HG03196 (cell line): ENCODE measurements at regions not wholly inside any gene's neighbourhood (a gene's known extent, or its start where the extent isn't known, plus 50 kb on each side); places are given as distances from the start of the nearest gene placed in this dataset.

ENCODE experiments used
- ATAC-seq: cut with Tn5 transposase; IDR thresholded peaks from one replicate; pipeline ENCODE4 v1.9.1; 2021; ENCODE audit not compliant: unreplicated experiment

- ATAC-seq = no peak
Measured at GRCh38 chr4:108567831-108568230, 52.5 kb upstream of the RPL34 start.

DNA sequence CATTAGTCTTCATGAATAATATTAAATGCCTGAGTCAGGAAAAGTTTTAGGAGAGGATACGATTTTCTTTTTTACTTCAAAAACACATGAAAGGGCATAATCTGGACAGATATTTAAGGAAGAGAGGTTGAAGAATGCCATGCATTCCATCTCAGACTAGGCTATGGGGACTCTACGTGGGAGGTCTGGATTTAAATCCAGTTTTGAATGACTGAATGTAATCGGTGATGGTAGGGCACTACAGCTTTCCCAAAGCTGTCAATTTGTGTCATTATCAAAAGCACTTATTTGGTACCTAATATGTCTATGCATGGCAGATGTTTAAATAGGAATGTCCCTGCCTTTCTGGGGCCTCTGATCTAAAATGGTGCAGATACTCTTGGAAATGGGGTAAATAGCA, 59.3 kb upstream of the RPL34 start:
- no peak for ATAC-seq

- ATAC-seq = no peak
Measured at GRCh38 chr4:108560616-108561015, 59.8 kb upstream of the RPL34 start.

DNA sequence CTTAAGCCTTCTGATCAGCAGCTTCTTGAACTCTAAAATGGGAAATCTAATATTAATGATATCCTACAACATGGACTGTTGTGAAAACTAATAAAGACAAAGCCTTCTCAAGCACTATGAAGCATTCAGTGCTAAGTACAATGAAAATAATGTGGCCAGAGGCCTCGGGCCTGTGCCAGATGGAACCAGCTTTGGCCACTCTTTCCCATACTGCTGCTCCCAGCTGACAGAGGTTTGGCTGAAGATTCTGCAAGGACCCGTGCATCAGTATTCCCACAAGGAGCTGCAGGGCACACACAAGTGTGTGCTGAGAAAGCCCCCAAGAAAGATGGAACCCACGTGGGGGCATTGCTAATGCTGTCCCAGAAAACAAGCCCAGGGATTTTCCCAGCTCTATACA, 60.5 kb upstream of the RPL34 start:
- no peak for ATAC-seq

DNA sequence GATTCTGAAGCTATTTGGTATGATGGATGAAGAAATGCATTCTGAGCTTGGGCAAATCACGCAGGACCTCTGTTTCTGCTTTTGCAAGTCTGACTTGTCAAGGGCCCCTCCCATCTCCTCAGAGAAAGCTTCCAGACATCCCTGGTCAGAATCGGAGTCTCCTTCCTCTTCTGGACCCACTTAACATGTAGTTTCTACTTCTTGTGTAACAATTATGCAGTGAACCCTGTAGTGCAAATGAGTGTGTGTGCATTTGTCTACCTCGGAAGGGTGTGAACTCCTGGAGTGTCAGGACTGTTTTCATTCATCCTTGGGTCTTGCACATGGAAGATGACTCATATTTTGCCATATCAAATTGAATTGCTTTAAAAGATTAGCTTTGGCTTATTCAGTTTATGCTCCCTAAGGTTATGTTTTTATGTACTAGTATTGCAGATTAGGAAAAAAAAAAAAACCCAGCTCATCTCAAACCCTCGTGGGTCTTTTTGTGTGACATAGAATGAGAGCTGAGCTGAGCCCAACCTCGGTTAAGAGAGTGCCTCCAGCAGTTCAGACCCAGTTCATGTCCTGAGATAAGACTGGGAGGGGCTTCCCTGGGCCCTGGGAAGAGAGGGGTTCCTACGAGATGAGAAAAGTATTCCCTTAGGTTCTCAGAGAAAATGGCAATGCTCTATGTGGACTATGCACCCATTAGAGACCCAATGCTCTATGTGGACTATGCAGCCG, 61.1 kb upstream of the RPL34 start:
- no peak for ATAC-seq

DNA sequence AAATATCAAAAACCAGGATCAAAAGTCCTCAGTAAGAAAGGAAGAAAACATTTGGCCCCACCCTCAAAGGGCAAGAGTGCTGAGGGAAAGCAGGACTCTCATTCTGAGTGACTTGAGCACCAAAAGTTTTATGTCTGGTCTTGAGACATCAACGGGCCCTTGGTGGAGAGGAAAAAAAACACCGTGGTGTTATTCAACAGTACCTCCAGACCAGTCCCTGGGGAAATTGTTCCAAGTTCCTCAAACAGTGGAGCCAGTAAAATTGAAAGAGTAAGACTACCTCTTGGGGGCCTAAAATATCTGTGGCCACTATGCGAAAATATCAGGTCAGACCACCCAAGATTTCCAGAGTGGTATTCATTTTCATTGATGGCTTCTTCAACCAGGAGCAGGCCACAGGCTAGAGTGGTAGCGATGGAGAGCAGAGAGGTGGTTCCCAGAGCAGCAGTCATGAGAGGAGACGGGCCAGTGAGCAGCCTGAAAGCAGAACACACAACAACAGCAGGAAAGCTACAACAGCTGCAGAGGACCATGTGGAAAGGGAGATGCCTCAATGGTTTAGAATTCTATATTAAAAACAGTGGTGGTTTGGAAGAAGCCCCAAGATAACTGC, 63.7 kb upstream of the RPL34 start:
- ATAC-seq = no peak

DNA sequence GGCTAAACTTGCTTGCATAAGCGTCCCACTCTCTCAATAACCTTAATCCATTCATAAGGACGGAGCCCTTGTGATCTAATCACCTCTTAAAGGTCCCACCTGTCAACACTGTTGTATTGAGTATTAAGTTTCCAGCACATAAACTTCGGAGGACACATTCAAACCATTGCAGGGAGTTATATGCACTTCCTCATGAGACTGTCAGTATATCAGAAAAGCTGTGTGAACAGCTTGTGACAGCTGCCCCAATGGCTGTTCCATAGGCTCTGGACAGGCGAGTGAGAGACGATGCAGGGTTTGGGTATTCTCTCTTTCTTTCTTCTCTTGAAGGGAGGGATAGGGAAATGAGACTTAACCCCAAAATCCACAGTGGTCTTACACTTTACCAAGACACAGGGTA, 64.2 kb upstream of the RPL34 start:
- no peak for ATAC-seq

DNA sequence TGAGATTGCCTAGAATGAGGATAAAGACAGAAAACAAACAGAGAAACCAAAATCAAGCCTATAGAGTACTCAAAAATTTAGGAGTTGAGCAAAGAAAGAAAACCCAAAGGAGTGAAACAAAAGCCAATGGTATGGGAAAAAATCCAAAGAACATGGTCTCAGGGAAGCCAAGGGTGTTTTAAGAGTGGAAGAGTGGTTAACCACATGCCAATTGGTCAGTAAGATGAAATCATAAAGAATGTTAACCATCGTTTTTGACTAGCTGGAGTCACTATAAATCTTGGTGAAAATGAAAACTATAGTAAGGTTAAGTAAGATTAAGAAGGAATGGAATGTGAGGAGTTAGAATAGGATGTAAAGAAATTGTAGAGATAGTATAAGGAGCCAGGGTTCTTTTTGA, 64.7 kb upstream of the RPL34 start:
- ATAC-seq = no peak

GRCh38 chr4:108547682-108548081, 72.7 kb upstream of the RPL34 start:
- no peak for ATAC-seq

GRCh38 chr4:108546728-108547127, 73.6 kb upstream of the RPL34 start:
- ATAC-seq = no peak

DNA sequence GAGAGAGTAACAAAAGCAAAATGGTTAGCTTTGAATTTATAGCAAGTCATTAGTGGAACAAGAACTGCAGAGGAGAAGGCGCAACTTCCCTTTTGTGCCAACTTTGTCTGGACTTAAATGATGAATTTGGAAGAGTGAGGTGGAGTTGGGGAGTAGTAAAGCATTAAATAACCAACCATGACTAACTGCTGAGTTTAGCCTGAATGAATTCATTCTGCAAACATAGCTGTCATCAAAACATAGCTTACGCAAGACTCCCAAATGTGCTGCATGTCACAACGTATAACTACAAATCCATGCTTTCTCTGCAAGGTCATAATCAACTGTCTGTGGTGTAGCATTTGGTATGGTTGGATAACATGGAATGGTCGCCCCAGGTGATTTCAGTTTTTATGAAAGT, 75.9 kb upstream of the RPL34 start:
- no peak for ATAC-seq

GRCh38 chr4:108543359-108543968, 76.9 kb upstream of the RPL34 start:
- ATAC-seq = no peak

DNA sequence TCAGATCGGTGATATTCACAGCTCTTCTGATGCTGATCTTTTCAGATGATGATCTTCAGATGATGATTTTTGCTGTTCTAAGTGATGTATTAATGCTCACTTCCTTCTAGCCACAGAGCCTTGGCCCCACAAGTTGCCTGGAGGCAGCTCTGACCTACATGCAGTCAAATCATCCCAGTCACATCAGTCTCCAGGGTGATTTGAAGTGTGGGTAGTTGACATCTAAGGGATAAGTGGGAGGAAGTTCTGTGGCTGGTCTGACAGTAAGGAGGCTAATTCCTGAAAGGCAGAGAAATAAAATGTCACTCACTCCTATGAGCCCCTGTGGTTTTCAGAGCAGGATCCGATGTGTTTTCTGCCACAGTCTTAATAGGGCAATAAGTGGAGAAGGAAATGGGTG, 79.8 kb upstream of the RPL34 start:
- ATAC-seq = peak; percentile 73

DNA sequence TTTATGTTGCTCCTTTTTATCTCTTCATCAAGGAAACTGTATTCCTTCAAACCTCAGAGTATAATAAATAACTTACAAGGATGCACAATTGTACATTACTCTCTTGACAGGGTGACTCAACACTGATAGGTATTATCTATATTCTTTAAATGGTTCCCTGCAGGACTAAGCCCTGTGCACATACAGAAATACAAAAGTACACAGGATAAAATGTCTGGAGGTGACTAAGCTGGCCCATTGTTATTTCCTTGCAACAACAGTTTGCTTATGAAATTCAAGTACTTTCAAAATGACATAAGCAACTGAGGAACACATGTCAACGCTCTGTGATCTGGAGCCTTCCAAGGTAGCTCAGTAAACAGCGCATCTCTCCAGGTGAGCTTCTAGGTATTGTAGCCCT, 83.8 kb upstream of the RPL34 start:
- ATAC-seq = no peak

DNA sequence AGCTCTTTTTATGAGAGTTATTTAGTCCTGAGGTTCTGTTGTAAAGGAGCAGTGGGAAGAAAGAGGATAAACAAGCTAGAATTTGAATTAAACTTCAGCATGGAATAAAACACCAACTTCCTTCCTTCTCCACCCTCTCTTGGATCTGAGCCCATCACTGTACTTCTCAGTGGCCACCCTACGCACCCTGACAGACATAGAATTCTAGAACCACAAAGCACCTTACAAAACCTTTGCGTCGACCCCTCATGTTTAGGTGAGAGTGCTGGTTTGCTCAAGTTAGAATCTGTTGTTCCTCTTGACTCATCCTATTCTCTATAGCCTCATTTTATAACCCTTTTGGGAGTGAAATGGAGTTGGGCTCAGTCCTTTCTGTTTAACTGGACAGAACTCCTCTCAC, 84.6 kb upstream of the RPL34 start:
- no peak for ATAC-seq

DNA sequence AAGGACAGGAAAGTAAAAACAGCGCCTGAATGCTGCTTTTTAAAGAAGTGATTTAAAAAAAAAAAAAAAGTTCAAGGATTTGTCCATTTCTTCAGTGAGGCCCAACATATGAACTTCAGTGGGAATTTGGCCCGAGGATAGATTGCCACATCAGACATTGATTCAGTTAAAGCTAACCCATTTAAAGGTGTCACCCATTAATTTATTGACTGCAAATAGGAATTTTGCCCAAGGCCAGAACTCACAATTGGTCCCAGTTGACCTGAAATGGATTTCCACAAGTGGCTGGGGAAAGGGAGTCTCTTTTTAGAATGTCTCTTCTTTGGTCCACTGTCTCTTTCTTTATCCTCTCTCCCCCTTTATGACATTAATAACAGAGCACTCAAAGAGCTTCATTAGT, 86.5 kb upstream of the RPL34 start:
- ATAC-seq = no peak

- ATAC-seq = no peak
Measured at GRCh38 chr4:108533245-108533844, 87.0 kb upstream of the RPL34 start.

GRCh38 chr4:108532738-108533137, 87.6 kb upstream of the RPL34 start:
- no peak for ATAC-seq

GRCh38 chr4:108532187-108532586, 88.2 kb upstream of the RPL34 start:
- no peak for ATAC-seq

GRCh38 chr4:108531461-108531860, 88.9 kb upstream of the RPL34 start:
- ATAC-seq = no peak

DNA sequence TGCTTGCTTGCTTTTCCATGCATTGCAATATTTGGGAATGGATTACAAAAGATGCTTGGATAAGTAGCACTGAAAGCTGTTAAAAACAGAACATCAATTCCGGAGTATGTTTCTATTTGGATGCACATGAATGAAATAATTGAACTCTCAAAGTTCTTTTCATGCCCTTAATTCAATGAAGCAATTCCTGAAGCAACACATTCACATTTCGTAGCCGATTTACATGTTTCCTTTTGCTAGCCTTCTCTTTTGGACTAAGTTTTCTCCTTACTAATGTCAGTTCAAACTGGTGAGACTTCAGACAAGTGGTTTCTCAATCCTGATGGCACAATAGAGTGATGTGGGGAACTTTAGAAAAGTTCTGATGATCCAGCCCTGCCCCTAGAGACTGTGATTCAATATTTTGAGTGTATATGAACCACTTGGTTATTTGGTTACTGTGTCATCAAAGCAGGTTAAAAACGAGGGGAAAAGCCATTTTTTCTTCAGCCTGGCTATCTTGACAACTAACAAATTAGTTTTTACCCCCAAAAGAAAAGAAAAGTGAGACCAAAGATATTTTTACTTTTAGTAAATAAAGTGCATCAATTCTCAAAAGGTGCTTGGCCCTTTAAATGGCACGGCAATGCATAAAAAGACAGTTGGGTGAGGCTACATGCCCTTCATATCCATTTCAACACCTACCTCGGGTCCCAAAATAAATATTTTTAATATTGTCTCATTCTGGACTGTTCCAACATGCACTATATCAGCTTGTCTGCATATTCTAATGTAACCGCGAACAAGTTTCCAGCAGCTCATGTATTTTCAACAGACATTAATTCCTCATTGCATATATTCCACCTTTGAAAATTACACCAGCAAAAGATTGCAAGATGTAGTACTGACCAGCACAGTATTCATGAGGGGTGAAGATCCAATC, 90.1 kb upstream of the RPL34 start:
- ATAC-seq = no peak
